Neural crest cell (in vitro differentiated cells): ENCODE measurements at regions not wholly inside any gene's neighbourhood (a gene's known extent, or its start where the extent isn't known, plus 50 kb on each side); places are given as distances from the start of the nearest gene placed in this dataset.

Experiments used
- DNase-seq: peaks from one replicate; pipeline ENCODE4 v3.0.0; 2021; ENCODE audit warnings: low read depth, mixed read lengths, low spot score
- H3K27ac Mint-ChIP-seq: one replicate; pipeline ENCODE4 v1.8.0; 2021; ENCODE audit warnings: mild to moderate bottlenecking, mixed read lengths; ENCODE audit not compliant: unreplicated experiment
- H3K27me3 Mint-ChIP-seq: 2 replicates; pipeline ENCODE4 v1.8.0; 2021; ENCODE audit warnings: low read depth, mild to moderate bottlenecking, mixed read lengths
- H3K36me3 Mint-ChIP-seq: 2 replicates; pipeline ENCODE4 v1.8.0; 2021; ENCODE audit warnings: low read depth, mild to moderate bottlenecking, mixed read lengths
- H3K4me1 Mint-ChIP-seq: 2 replicates; pipeline ENCODE4 v1.8.0; 2021; ENCODE audit warnings: mixed read lengths
- H3K4me3 Mint-ChIP-seq: one replicate; pipeline ENCODE4 v1.8.0; 2021; ENCODE audit warnings: mild to moderate bottlenecking, mixed read lengths
- H3K9me3 Mint-ChIP-seq: 2 replicates; pipeline ENCODE4 v1.8.0; 2021; ENCODE audit warnings: mixed read lengths
- CTCF ChIP-seq: fragments of 200-600 bp; sonication (generic); conservative IDR thresholded peaks from 2 replicates; pipeline ENCODE4 v1.5.0; 2021; ENCODE audit warnings: antibody characterized with exemption, mild to moderate bottlenecking

- TF ChIP-seq CTCF: no peak
- Mint-ChIP-seq H3K27ac (no peak overlapping the region), H3K4me1 (peaks cover 8% of the 10 kb centered on the region), H3K9me3 (peaks cover 6% of the 10 kb centered on the region), H3K36me3 (no peaks in the 10 kb centered on the region), H3K27me3 (no peaks in the 10 kb centered on the region), H3K4me3 (no peak overlapping the region)
- DNase-seq: no peak
Observed at GRCh38 chr15:87490666-87491065, 765.9 kb downstream of the NTRK3 start.

GRCh38 chr15:87489902-87490665 lies 766.5 kb downstream of the NTRK3 start:
- DNase-seq: no peak
- no peaks in the 10 kb centered on the region for H3K27me3 Mint-ChIP-seq
- TF ChIP-seq CTCF: no peak
- peaks cover 3% of the 10 kb centered on the region for H3K9me3 Mint-ChIP-seq
- no peak overlapping the region for H3K27ac Mint-ChIP-seq
- H3K4me1 Mint-ChIP-seq: peaks cover 8% of the 10 kb centered on the region
- no peak overlapping the region for H3K4me3 Mint-ChIP-seq
- no peaks in the 10 kb centered on the region for H3K36me3 Mint-ChIP-seq

- H3K27ac Mint-ChIP-seq: no peak overlapping the region
- no peak for TF ChIP-seq CTCF
- no peaks in the 10 kb centered on the region for H3K9me3 Mint-ChIP-seq
- no peaks in the 10 kb centered on the region for H3K36me3 Mint-ChIP-seq
- H3K4me1 Mint-ChIP-seq: peaks cover 8% of the 10 kb centered on the region
- no peak for DNase-seq
- H3K4me3 Mint-ChIP-seq: no peak overlapping the region
- H3K27me3 Mint-ChIP-seq: no peaks in the 10 kb centered on the region
Observed at GRCh38 chr15:87489456-87489855, 767.1 kb downstream of the NTRK3 start.

GRCh38 chr15:87487484-87487883 lies 769.1 kb downstream of the NTRK3 start:
- TF ChIP-seq CTCF: no peak
- Mint-ChIP-seq H3K4me3 (no peak overlapping the region), H3K36me3 (no peaks in the 10 kb centered on the region), H3K27me3 (no peaks in the 10 kb centered on the region), H3K4me1 (peaks cover 8% of the 10 kb centered on the region), H3K9me3 (no peaks in the 10 kb centered on the region), H3K27ac (no peak overlapping the region)
- DNase-seq: no peak

GRCh38 chr15:87483468-87483867 lies 773.1 kb downstream of the NTRK3 start:
- Mint-ChIP-seq H3K9me3 (peaks cover 4% of the 10 kb centered on the region), H3K4me1 (peaks cover under 1% of the 10 kb centered on the region), H3K4me3 (no peak overlapping the region), H3K27ac (no peak overlapping the region), H3K36me3 (no peaks in the 10 kb centered on the region), H3K27me3 (no peaks in the 10 kb centered on the region)
- DNase-seq: no peak
- TF ChIP-seq CTCF: no peak
